ENCODE measurements at regions not wholly inside any gene's neighbourhood (a gene's known extent, or its start where the extent isn't known, plus 50 kb on each side); places are given as distances from the start of the nearest gene placed in this dataset.

DNA sequence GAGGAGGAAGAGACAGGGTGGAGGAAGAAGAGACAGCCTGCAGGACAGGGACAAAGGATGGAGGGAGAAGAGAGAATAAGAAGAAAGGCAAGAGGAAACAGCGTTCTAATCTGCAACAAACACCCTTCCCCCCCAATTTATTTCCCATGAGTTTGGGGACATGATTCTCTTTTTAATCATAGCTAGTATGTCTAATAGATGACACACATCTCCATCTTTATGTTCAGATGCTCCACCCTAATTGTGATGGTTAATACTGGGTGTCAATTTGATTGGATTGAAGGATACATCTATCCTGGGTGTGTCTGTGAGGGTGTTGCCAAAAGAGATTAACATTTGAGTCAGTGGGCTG, 200.8 kb downstream of the VCY1B start:
- TF ChIP-seq CTCF (IDR thresholded peaks at IDR 0.05) = no peak
- no peak for TF ChIP-seq EZH2 (IDR thresholded peaks at IDR 0.05; ENCODE audit: borderline replicate concordance, insufficient read depth, low read depth, low read length, poor library complexity, severe bottlenecking)

Measured in B cell (primary cell).